DMS114 treated with DMSO at 0.1 percent for 48 hours (cell line): ENCODE measurements at regions not wholly inside any gene's neighbourhood (a gene's known extent, or its start where the extent isn't known, plus 50 kb on each side); places are given as distances from the start of the nearest gene placed in this dataset.

Experiments
- DNase-seq: peaks from one replicate; lab custom pipeline; 2025; ENCODE audit not compliant: unreplicated experiment; lab: John Stamatoyannopoulos, UW

DNA sequence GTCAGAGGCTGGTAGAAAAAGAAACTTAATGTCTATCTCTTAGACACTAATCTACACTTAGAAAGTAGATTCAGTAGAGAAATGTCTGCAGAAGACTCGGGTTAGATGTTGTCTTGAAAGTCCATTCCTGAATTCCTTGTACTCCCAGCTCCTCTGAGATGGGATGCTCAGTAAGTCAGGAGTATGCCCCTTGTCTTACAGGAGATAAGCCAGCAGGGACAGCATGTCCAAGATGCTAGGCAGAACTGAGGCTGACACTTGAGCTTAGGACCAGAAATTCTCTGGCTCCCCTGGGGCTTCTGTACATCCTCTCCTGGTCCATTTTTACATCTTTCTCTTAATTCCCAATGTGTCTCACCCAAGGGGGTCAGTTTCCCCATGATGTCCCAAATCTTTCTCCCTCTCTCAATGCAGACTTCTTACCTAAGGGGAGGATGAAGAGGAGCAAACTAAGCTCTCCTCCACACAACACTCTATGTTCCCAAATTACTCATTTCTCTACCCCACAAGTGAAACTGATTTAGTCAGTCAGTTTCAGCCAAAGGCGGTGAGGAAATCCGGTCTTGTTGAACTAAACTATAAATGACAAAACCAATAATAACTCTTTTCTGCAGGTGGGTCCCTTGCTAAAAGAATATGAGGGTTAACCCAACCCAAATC lies 558.2 kb upstream of the DIPK2B start:
- DNase-seq, result no peak

DNA sequence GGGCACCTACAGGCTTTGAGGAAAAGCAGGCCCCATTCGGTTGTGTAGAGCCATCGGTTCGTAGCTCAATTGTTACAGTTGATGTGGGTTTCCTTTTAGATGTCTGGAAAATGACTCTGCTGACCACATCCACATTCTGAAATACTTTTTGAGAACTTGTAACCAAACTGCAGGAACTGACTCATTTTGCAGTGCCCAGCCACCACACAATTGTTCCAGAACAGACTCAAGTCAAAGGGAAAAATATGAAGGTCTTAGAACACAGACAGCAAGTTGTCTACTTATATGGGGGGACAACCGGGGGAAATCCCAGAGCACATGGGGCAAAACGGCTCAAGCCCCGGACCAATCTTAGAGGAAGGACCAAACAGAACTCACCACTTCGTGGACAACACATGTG lies 557.6 kb upstream of the DIPK2B start:
- DNase-seq, result no peak

DNA sequence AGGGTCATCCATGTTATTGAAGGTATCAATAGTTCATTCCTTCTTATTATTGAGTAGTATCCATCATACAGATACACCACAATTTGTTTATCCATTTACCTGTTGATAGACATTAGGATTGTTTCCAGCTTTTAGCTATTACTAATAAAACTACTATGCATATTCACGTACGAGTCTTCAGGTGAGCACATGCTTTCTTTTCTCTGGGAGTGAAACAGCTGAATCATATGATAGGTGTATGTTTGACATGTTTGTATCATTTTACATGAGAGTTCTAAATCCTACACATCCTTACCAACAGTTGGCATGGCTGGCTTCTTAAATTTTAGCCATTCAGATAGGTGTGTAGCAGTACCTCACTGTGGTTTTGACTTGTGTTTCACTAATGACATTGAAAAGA lies 556.6 kb upstream of the DIPK2B start:
- no peak for DNase-seq

DNA sequence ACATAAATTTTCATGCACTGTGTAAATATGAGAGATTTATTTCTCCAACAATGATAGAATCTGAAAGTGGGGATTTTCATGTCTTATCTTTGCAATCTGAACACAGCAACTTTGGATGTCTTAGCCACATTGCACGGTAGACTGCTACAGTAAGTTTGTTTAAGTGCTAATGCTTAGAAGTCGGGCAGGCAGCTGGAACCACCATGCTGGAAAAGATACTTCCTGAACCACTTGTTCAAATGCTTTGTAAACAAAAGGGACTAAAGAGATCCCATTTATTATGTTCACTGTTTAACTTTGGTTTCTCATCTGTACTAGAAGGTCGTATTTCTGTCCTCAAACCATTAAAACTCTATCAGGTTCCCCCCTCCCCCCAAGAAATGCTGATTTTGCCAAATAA lies 555.9 kb upstream of the DIPK2B start:
- no peak for DNase-seq

DNA sequence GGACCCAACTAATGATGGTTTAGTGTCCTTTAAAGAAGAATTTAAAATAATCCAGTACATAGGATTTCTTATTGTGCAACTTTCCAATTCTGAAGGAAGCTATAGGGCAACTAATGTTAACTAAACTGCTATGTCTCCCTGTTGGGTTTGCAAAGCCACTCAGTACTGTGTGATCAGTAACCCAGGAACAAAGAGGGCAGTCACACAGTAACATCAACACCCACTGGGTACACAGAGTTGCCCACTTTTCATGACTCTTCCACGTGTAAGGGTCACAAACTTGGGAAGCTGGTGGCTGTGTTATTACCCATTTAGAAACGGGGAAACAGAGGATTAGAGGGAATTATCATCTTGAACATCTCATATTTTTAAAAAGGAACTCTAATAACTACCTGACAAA lies 555.0 kb upstream of the DIPK2B start:
- no peak for DNase-seq

DNA sequence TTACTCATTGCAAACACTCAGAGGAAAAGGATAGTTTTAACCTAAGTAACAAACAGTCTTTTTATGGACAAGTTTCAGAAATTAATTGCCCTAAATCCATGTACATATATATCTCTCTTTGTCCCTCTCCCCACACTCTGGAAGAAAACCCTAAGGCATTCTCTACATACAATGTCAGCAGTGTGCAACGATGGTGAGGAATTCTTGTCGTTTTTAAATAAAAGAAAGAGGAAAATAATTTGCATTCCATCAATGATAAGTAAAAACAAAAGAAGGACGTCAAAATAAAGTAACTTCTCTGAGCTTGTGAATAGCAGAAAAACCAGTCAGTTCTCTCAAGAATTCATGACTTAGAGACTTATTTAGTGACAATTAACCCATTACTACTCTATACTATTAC lies 550.5 kb upstream of the DIPK2B start:
- DNase-seq, result no peak

DNA sequence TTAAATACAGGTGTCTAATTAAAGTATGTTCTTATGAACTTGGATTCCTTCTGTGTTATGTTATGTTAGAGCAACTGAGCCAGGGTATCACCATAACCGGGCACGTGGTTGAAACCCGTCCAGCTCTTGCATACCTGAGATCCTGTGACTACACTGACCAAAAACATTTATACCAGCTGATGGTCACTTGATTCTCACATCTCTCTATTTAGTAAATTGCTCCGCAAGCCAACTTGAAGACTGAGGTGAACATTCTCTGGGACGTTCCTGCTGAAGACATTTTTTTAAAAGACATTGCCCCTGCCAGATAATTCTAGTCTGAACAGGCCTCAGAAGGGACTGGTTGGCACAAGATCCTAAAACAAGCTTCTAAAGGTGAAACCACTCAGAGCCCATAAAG lies 550.0 kb upstream of the DIPK2B start:
- DNase-seq, result no peak

DNA sequence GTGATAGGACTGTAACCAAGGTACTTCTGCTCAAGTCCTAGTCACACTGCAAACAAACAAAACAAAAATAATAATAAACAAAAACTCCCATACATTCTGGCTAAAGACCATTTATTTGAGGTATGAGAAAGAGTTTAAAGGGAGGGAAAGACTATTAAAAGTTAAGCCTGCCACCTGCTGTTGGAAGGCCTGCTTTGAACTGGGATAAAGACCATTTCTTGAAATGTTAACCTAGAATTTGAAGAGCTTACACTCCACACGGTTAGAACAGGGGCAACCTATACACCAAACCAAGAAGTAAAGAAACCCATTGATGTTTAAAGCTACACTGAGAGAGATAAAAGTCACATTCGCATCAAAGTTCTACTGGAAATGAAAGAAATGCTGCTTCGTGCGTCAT lies 548.7 kb upstream of the DIPK2B start:
- no peak for DNase-seq

DNA sequence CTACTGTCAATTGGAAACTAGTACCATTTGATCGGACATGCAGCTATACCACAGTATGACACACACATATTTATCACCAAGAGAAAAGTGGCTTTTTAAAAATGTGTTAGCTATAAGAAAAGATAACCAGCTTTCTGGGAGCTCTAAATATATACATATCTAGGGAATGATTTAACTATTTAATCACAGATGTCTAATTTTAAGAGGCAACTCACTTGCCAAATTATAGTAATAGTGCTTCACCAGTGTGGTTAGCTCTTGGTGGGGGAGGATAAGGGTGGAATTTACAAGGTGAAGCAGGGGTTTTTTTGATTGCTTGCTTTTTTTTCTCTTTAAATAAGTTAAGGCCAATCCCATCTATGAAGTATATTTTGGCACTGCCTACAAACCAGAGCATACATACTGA lies 547.7 kb upstream of the DIPK2B start:
- no peak for DNase-seq

DNA sequence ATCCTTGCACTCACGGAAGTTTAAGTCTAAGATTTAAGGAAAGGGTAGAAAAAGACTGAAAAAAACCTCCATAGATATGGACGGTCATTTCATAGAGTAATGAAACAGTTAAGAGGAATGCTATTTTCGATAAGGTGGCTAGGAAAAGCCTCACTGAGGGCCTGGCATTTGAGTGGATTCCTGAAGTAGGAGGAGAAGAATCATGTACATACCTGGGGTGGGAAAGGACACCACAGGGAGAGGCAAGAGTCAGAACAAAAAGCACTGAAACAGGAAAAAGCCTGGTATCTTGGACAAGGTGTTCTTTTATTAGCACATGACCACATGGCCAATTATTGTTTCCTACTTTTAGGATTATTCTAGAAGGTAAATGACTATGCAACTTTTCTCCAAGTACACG lies 547.2 kb upstream of the DIPK2B start:
- DNase-seq, result no peak

DNA sequence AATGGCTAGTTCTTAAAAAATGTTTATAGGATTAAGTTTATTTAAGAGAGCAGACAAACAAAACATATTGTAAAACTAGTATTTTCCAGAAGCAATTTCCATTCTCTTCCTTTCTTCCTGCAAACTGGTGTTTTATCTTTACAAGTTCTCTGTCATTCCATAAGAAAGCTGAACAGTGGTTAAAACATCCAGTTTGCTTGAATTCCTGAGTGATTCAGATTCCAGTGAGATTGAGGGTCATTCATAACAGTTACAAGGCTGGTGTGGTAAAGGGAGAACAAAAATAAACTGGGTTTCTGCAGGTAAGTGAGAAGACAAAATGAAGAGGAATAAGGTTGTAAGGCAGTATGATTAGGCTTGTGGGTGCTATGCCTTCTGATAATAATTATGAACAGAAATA lies 544.8 kb upstream of the DIPK2B start:
- DNase-seq, result no peak

DNA sequence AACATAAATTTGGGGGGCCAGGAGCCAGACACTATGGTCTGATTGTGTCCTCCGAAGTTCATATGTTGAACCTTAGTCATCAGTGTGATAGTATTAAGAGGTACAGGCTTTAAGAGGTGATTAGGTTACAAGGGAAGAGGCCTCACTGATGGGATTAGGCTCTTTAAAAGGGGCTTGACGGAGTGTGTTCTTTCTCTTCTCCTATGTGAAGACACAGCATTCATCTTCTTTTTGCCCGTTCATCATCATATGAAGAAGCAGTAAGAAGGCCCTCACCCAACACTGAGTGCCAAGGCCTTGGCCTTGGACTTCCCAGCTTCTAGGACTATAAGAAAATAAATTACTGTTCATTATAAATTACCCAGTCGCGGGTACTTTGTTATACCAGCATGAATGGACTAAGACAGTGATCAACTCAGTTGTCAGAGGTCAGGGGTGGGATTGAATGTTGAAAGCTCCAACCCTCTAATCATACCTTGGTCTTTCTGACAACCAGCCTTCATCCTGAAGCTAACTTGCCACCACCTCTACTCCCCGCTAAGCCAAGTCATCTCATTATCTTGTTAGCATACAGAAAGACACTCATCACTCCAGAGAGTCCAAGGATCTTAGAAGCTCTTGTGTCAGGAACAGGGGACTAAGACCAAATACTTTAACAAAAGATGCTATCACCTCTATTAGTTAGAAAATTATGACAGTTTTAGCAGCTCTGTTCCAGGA lies 543.4 kb upstream of the DIPK2B start:
- no peak for DNase-seq

DNA sequence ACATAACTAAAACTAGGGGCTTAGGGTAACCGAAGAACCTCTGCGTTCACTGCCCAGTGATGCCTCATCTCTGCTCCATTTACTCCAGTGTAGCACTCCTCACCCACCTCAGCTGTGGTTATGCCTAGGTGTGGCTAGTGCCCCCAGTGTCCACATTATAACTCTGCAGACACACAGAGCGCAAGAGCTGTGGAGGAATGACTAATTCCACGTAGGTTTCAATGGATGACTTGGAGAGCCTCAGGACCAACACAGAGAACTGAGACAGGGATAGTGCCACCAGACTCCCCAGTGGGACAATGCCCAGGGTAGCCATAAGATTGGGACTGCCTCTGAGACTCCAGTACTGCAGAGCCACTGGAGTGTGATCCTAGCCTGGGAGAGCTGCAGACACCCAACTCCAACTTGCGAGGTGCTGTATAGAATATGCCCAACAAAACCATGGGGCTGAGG lies 542.4 kb upstream of the DIPK2B start:
- DNase-seq, result no peak

DNA sequence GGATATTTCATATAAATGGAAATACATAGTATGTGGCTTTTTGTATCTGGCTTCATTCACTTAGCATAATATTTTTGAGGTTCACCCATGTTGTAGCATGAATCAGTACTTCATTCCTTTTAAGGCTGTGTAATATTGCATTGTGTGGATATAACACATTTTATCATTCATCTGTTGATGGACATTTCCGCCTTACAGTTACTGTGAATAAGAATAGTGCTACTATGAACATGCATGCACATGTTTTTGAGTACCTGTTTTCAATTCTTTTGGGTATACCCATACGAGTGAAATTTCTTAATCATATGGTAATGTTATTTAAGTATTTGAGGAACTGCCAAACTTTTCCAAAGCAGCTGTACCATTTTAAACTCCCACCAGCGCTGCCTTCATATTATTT lies 539.6 kb upstream of the DIPK2B start:
- DNase-seq, result no peak

DNA sequence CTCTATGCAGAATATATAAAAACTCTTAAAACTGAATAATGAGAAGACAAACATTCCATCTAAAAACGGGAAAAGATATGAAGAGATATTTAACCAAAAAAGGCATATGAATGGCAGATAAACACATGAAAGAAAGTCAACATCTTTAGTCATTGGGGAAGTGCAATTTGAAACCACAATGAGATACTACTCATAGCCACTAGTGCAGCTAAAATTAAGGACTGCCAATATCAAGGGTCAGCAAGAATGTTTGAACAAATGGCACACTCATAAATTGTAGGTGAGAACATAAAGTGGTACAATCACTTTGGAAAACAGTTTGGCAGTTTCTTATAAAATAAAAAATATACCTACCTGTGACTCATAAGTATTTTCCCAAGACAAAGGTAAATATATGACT lies 534.9 kb upstream of the DIPK2B start:
- no peak for DNase-seq

DNA sequence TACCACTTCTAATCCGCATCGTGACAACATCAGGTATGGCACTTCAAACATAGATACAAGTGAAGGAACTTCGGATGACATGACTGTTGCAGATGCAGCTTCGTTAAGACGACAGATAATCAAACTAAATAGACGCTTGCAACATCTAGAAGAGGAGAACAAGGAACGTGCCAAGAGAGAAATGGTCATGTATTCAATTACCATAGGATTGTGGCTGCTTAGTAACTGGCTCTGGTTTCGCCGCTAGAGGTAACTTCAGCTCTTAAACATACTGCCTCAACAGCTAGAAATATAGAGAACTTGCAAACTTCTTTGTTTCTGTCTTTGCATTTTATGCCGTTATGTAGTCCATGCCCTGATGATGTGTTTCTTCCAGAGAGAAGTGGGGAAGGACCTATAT lies 530.8 kb upstream of the DIPK2B start:
- no peak for DNase-seq

DNA sequence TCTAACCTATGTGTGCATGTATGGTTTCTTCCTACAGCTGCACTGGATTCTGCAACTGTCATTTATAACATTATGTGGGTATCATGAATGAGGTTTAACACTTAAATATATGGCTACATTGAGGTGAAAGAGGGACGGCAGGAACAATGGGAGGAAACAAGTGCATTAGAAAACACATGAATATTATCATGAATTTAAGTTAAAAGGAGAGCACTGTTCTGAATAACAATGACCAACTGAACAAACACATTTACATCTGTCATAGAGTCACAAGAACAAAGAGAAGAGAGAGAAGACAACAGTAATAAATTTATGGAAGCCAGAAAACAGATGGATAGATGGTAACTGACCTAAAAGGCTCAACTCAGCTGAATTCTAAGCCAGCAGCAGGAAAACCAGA lies 527.1 kb upstream of the DIPK2B start:
- DNase-seq, result no peak

DNA sequence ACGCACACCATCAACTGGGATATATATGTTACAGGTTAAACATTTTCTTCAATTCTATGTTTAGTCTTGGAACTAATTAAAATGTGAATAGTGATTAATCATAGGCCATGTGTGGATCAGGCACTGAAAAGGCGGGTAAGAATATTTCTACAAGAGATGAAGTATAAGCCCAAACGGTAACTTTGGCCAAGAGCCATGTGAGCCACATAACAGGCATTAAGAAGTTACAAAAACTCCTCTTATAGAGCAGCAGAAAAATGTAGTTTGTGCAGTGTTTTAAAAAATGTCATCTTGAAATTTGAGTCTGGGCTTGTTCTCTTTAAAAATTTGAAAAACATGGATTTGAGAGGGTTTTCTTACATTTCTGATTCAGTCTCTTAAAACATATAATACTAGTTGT lies 521.8 kb upstream of the DIPK2B start:
- no peak for DNase-seq

DNA sequence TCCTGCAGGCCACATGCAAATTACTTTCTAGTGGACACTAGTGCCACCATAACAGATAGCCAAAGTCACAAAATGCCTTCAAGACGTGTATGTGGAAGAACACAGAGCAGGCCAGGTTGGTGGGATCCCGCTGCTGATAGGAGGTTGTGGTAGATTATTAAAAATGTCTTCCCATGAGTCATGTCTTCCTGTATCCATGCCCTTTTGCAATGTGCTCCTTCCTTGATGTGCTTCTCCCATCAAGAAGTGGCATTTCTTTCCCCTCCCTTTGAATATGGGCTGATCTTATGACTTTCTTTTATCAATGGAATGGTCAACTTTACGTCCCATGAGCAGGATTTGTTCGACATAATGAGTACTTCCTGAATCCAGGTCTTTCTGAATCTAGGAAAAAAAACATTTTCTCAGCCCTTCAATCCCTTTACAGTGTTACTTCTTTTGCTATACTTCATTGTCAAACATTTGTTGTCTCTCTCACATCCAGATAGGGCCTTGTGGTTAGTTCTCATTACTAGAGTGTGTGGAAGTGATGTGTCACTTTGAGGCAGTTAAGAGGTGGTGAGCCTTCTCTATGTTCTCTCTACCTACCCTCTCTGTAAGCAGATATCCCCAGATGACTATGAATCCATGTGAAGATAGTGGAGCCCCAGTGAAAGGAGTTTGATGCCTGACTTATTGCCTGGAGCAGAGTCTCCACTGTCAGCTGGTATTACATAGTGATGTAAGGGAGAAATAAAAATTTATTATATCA lies 519.2 kb upstream of the DIPK2B start:
- DNase-seq, result no peak

DNA sequence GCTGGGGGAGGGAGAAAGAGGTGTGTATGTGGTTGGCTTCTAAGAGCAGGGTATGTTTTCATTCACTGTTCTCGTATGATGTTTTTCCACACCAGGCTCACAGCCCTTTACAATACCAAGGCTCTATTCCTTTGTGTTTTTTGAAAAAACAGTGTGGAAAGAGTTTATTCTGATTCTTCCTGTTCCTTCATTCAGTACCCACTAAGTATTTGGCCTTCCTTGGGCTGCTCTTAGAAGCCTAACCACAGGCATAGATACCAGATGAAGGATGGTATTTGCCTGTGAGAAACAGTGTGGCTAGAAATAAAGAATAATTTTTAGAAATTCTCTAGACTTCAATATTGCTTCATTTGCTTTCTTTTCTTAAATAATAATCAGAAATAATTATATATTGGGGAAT lies 518.0 kb upstream of the DIPK2B start:
- no peak for DNase-seq

DNA sequence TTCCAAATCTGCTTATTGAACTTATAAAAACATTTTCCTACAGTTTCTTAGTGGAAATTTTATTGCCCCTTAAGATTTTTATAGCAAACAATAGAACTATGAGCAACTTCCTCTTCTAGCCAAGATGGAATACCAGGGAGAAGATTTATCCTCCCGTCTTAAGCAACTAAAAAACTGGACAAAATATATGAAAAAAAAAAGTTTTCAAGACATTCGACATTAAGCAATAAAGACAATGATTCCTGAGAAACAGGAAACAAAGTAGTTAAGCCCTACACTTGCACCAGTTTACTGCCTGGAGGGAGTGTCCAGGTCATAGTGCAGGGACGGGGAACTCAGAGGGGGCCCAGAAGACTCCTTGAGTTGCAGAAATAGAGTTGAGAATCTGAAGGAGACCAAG lies 516.1 kb upstream of the DIPK2B start:
- DNase-seq, result no peak

DNA sequence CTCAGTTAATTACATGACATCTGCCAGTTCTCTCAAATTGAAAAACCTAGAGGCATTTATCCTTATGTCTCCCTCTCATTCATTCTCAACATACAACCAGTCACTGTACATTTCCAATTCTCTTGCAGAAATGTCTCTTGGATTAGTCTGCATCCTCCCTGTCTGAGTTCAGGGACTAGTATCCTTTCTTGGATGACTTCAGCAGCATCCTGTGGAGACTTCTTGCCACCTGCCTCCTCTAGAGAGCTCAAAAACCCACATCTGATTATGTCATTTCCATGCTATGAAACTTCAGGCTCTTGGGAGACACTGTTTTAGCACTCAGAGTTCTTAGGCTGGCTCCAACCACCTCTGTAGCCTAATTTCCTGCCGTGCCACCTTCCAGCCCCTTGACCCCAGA lies 515.1 kb upstream of the DIPK2B start:
- no peak for DNase-seq
